AG09319 (cell line): ENCODE measurements at regions not wholly inside any gene's neighbourhood (a gene's known extent, or its start where the extent isn't known, plus 50 kb on each side); places are given as distances from the start of the nearest gene placed in this dataset.
"Not testable (repeated sequence)": the region's sequence is repeated elsewhere in the genome, so short reads cannot be mapped to it uniquely, and the experiment has no call there.

Experiments used
- DNase-seq: peaks from one replicate; pipeline ENCODE4 v3.0.0-alpha.2; 2010; ENCODE audit warnings: low read depth; ENCODE audit errors: extremely low read depth
- CTCF ChIP-seq: IDR thresholded peaks from 2 replicates; pipeline ENCODE4 v1.5.1; 2011; ENCODE audit warnings: low read depth, mild to moderate bottlenecking, inconsistent platforms, low read length, moderate library complexity

GRCh38 chr12:12008232-12008850 is 62.4 kb upstream of the BCL2L14 start:
- TF ChIP-seq CTCF, result peak; percentile 3; the same call in 1 of the 2 replicates
- DNase-seq, result no peak

- TF ChIP-seq CTCF, result no peak
- DNase-seq, result no peak
Measured at GRCh38 chr12:12008931-12009611, 61.7 kb upstream of the BCL2L14 start.

- DNase-seq, result not testable (repeated sequence)
Measured at GRCh38 chr12:12009749-12010276, 60.9 kb upstream of the BCL2L14 start.

GRCh38 chr12:12010277-12011039 is 60.3 kb upstream of the BCL2L14 start:
- no peak for TF ChIP-seq CTCF
- peak; percentile 5 for DNase-seq

- no peak for DNase-seq
- no peak for TF ChIP-seq CTCF
Measured at GRCh38 chr12:12011880-12012260, 58.9 kb upstream of the BCL2L14 start.

- DNase-seq, result no peak
- TF ChIP-seq CTCF, result no peak
Measured at GRCh38 chr12:12015073-12015685, 55.6 kb upstream of the BCL2L14 start.

- TF ChIP-seq CTCF, result no peak
- no peak for DNase-seq
Measured at GRCh38 chr12:12016284-12017100, 54.2 kb upstream of the BCL2L14 start.
